ENCODE measurements at regions not wholly inside any gene's neighbourhood (a gene's known extent, or its start where the extent isn't known, plus 50 kb on each side); places are given as distances from the start of the nearest gene placed in this dataset.

DNA sequence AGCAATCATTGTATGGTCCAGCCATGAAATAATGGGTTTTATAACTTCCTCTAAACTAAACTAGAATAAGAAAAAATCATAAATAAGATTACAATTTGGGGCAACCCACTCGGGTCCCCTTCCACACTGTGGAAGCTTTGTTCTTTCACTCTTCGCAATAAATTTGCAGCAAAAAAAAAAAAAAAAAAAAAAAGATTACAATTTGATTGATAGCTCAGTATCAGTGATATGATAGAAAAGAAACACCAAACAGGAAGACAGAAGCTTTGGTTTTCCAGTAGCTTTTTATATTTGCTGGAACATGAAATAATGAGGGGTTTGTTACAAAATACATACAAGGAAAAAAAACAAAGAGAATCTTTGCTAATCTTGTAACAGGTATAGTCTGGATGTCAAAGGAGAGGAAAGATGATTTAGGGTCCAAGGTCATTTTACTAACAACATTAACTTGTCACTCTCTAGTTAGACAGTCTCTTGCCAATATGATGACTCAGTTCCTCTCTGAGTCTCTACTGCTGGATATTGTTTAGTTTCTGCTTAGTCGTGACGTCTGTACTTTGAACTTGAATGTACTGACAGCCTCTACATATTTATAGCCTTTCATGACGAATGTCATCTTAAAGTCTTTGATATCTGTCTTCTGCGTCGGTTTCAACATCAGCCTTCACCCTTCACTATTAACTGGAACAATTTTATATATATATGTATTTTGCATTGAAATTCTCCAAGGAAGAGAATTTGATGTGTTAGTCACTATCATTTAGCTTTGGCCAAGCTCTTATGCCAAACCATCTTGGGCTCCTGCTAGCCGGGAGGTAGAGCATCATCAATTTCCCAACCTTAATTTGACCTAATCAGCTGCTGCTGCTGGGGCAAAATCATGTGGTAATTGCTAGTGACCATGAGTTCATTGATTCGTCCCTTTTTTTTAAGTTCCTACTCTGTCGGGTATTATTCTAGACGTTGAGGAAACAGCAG is 213.1 kb upstream of the STXBP5 start:
- DNase-seq: no peak

- no peak for DNase-seq
Observed at GRCh38 chr6:146997062-146997461, 207.2 kb upstream of the STXBP5 start.

DNA sequence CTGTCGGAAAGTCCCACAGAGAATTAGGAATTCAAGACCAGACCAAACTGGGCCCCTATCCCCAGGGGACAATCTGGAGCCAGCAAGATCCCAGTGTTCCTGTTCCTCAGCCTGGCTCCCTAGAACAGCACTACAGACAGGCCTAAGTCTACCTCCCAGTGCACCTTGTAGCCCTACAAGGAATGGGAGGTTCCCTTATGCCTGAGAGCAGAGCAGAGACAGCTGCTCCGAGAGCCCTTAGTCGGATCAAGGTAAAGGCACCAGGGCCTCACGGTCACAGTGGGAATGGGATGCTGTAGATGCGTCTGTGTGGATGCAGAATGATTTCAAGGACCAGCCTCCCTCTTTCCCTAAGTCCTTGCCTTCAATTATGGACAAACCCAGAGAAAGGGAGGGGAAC is 204.5 kb upstream of the STXBP5 start:
- no peak for DNase-seq

DNA sequence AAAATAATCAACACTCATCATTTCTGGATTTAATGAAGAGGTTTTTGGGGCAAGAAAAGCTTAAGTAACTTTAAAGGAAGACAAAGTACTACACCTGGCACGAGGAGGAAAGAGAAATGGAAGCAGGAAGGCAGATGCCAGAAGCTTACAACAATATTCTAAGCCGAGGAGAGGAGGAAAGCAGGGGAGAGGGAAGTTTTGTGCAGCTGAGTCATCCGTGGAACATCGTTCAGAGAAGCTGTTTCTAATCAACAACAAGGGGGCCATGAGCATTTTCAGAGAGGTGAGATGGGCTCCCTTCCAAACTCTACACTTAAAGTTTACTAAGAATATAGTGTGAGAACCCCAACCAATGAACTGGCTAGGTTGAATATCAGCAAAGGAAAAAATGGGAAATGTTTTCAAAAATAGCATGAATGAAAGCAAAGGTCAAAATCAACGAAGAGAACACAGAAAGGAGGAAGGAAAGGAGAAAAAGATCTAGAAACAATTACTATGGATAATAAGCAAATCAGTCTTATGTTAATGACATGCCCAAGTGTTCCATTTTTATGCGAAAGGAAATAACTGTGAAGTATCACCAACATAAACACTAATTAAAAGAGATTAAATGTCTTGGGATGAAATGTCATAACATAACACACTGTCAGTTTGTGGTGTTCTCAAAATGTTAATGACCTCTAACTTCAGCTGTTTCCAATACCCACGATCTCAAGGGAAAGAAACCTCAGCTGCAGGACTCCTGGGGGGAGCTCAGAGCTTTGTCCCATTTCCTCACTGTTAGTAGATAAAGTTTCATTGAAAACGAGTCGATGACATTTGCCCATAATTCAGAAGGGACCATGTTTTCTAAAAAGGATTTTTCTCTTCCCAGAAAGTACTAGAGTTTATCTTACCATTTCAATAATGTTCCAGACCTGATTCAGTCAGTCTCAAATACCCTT is 203.4 kb upstream of the STXBP5 start:
- DNase-seq: no peak

DNA sequence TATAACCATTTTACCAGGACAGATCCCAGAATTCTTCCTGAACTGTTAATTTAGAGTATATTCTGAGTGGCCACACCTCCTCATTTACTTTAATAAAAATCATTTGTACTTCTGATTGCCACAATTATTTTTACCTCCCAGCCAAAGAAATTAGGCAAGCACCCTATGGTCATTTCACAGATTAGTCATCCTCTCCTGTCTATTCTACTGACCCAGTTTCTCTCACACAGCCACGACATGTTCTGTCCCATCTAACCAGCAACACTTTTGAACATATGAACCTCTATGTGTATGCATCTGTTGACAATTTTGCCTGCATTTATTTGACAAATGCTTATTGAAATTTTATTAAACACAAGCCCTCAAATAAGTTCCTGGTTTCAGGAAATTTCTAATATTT is 202.6 kb upstream of the STXBP5 start:
- no peak for DNase-seq

DNA sequence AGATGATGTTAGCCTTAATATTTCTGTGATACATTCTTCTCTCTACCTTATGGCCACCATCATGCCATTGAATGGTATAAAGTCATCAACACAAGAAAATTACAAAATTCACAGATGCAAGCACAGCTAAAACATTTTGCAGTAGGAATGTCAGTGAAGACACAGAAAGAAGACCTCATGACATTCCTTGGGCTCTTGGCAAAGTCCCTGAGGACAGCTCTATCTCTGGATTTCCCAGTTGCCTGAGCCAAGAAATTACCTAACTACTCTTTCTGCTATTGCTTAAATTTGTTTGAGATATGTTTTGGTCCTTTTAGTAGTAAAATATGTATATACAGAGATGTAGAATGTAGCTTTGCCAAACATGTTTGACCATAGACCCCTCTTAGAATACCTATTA is 201.0 kb upstream of the STXBP5 start:
- no peak for DNase-seq

GRCh38 chr6:147005499-147005898 is 198.7 kb upstream of the STXBP5 start:
- no peak for DNase-seq

GRCh38 chr6:147007441-147007840 is 196.8 kb upstream of the STXBP5 start:
- no peak for DNase-seq

DNA sequence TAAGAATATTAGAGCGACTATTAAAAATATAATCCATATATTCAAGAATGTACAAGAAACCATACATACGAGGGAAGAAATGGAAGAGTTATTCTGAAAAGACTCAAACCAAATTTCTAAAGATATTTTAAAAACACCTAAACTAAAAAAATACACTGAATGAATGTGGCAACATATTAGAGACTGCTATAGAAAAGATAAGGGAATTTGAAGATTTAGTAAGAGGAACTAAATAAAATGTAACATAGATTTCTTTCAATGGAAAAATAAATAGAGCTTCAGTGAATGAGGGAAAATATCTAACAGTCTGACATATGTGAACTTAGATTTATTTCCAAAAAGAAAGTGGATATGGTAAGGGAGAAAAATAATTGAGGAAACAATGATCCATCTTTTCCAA is 194.9 kb upstream of the STXBP5 start:
- no peak for DNase-seq

GRCh38 chr6:147015674-147016073 is 188.5 kb upstream of the STXBP5 start:
- DNase-seq: no peak

DNA sequence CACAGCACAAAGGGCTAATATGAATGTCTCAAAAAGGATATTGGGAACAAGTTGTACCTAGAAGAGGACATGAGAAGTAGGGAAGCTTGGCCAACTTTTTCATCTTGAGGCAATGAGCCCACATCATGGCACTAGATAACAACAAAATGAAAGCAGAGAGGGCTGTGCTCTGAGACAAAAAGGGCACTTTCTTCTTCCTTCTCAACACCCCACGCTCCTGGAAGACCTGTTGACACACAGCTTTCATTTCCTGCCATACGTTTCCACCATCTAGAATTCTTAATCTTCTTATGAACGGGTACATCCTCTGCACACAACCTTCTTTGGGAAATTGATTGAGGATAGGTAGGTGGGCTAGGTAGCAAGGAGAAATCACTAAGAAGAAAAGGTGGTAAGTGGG is 187.8 kb upstream of the STXBP5 start:
- no peak for DNase-seq

DNA sequence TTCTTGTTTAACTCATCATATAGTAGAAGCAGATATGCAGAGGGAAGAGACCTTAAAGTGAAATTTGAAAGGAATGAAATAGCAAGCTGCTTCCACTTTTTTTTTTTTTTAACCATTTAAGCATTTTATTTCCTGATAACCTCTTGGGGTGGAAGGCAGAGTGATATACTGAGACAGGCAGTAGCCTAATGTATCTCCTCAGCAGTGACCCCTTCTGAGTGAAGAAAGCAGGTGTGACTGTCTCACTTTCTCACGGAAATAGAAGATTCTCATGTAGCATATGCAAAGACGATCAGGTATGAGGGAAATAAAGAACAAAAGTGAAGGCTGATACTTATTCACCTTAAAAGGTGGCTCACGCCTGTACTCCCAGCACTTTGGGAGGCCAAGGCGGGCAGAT is 187.1 kb upstream of the STXBP5 start:
- no peak for DNase-seq

DNA sequence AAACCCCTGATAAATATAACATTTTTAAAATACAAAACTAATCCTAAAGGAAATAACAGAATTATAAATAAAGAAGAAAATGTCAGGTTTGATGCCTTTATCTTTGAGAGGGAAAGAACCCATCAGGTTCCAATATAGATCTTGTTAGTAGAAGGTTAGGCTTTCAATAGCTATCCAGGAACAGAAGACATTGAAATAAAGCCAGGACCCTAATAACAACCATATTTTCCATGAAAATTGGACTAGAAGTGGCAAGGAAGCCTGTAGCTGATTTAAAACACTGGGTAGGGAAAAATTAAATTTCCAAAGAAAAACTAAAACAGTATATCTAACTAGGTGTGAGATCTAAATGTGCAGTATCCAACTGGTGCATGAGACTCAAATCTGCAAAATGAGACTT is 185.2 kb upstream of the STXBP5 start:
- no peak for DNase-seq

DNA sequence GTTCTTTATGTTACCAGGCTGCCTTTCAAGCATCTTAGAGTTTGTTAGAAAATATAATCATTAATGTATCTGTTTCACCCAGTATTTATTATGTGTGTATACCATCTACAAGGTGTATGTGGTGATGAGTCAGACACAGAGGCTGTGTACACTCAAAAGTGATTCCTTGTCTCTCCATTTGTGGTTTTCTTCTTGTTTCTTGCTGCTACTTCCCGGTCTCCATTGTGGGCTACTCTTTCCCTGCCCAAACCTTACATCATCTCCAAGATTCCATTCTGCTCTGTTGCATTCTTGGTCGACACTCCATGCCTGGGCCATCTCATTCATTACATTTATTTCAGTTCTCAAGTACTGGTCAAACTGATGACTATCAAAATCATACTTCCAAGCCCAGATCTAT is 182.2 kb upstream of the STXBP5 start:
- DNase-seq: no peak

- DNase-seq: no peak
Observed at GRCh38 chr6:147023148-147023547, 181.1 kb upstream of the STXBP5 start.

DNA sequence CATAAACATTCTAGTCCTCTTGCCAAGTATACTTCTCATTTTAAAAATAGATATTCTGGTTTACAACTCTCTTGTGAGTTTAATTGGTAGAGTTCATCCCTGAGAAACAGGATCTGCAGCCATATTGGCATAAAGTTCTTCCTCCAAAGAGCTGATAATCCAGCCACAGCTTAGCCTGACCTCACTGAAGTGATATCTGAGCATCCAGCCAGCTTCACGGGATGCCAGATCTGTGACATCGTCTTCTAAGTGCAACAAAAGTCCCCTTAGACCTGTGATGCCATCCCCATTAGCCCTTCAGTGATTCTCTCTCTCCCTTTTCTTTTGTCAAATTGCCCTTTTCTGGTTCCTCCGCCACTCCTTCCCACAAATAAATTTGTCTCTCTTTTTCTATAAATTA is 180.6 kb upstream of the STXBP5 start:
- DNase-seq: no peak

DNA sequence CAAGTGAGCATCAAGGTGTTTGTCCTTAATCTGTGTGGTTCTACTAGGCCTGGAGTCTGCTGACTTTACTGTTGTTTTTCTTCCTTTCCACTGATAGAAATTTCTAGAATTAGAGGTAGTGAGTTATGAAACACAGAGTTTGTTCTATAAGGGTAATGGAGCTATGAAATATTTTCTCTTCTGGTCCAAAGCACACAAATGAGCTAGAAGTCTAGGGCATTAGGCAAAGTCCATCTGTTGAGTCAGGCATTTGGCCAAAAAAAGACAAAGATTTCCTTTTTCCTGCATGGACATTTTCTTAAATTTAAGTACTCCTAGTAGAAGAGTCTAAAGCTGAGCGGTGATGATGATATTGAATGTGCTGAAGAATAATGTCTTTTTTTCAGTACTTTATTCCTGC is 174.3 kb upstream of the STXBP5 start:
- no peak for DNase-seq

- DNase-seq: no peak
Observed at GRCh38 chr6:147033267-147033666, 170.9 kb upstream of the STXBP5 start.

DNA sequence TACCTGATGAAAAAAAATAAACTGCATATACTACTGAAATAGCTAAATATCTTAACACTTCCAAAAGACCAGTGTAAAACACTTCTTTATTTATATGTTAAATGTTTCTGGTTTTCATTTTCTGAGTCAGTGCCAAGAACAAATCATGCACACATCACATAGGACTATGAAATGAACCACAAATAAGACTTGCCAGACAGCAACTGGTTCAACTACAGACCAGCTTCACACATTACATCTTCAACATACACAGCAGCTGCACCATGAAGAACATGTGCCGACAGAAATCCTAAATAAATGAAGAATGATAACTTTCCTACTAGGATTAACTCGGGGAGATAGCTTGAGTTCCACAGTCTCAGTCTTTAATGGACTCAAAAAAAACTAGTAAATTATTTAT is 168.3 kb upstream of the STXBP5 start:
- no peak for DNase-seq

DNA sequence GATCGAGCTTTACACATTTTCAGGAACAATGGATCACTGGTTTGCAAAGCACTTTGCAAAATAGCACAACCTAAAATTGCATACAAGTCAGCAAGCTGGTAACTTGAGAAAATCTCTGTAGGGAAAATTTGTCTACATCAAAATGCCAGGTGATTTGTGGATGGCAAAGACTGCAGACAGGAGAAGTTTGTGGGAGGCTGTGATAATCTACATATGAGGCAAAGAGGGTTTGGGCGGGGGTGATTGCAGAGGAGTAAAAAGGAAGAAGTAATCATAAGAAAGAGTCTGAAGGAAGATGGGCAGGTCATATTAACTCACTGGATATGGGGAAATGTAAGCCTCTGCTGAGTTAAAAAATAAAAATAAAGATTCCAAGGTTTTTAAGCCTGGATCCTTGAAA is 166.3 kb upstream of the STXBP5 start:
- no peak for DNase-seq

DNA sequence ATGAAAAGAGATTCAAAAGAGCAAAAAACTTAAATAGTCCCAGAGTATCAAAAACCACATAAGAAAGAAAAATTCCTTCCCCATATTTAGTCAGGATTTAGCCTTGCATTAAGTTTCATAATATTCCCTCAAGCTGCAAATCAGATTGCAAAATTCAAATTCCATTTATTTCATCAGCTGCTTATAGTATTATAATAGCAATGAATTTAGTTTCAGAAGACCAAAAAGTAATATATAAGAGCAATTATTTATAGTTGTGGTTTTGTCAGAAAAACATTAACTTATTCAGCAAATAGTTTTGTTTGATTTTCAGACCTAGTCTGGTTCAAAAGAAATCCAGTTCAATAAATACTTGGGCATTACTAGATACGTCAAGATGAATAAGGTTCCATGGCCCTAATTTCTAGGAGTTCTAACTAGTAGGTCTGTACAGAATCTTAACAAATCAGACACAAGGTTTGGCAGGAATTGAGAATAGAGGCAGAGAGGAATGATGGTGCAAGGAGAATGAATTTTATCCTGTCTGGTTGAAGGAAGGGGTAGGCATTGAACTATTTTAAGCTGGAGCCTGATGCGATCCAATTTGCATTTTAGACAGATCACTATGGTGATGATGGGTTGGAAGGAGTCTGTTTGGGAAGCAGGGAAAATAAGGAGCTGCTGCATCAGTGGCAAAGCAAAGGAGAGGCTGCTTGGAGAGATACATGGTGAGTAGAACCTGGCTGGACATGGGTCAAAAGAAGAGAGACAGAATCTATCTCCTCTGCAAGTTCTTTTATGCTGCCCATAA is 163.9 kb upstream of the STXBP5 start:
- DNase-seq: no peak

DNA sequence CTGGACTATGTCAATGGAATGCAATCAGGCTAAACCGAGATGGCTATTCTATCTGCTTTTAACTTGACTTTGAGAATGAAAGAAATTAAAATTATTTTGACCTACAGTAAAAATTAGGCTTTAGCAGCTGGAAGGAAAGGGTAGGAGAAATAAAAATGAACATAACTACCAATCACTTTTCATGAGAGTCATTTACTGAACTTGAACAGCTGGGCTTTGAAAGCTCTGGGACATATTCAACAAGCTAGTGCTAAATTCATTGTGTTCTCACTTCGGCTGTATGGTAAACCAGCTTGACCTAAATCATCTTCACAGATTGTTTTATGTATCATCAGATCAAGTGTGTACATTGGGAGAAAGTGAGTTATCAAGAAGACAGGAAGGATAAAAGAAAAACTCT is 161.5 kb upstream of the STXBP5 start:
- no peak for DNase-seq

- DNase-seq: no peak
Observed at GRCh38 chr6:147043994-147044477, 160.2 kb upstream of the STXBP5 start.

All from femur (tissue), 1 donor.